IPS-NIHi7 (cell line): ENCODE measurements at regions not wholly inside any gene's neighbourhood (a gene's known extent, or its start where the extent isn't known, plus 50 kb on each side); places are given as distances from the start of the nearest gene placed in this dataset.

ENCODE experiments used
- DNase-seq: peaks from one replicate; pipeline ENCODE4 v3.0.0; 2012; ENCODE audit warnings: mixed read lengths; ENCODE audit errors: extremely low spot score

GRCh38 chr4:38560340-38560739 is 103.7 kb upstream of the KLF3 start:
- DNase-seq: no peak

GRCh38 chr4:38560768-38561558 is 103.0 kb upstream of the KLF3 start:
- DNase-seq: no peak

DNA sequence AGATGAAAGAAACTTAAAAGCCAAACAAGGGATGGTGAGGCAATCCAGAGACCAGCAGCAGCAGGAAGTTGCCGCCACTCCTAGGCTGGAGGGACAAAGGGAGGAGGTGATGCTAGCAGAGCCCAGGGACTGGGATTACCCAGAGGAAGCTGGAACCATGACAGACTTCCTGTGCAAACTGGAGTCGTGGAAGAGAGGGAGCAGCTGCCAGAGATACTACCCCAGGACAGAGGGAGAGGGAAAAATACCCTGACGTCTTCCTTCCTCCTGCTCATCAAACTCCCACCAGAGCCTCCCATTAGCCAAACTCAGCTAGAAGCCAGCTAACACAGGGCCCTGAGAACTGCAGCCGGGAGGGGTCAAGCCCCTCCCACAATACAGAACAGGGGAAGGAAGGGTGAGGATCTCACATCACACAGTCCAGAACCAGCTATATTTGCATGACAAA is 101.2 kb upstream of the KLF3 start:
- DNase-seq: peak; percentile 41

GRCh38 chr4:38563707-38564495 is 100.1 kb upstream of the KLF3 start:
- no peak for DNase-seq

- no peak for DNase-seq
These were observed 98.5 kb upstream of the KLF3 start for GRCh38 chr4:38565271-38566199.

DNA sequence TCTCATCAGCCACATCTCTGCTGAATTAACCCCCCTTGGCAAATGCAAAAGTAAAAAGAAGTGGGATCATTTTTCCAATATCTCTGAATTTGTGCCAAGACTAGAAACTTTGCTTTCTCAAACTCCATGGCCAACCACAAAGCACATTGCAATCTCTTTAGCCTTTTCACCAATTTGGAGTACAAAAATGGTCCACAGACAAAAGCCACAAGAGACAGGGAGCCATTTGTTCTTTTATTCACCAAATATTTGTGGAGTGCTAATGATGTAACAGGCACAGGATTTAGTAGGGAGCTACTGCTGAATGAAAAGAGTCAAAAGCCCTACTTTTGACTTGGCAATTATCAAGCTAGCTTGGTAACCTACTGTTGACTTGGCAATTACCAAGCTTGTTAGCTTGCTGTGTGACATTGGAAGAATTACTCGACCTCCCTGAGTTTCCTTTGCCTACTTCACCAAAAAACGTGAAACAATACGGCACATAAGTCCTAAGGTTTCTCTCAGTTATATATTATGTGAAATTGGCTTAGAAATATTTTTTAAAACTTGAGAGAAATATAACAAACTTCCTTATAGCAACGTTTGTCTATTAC is 97.1 kb upstream of the KLF3 start:
- no peak for DNase-seq

DNA sequence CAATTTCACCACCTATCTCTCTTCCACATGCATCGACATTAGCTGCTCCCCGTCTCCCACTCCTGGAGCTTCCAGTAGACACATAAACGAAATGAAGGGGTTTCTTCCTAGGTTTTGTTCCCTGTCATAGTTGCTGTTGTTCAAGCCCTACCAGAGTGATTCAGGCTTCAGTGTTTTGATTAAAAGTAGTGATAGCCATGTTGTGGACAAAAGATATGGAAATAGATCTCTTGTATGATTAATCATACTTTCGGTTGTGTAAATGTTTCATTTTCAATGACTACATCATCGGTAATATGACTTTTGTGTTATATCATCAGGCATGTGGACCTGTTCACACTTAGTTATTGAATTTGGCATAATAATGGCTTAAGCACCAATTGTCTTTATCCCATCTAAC is 96.5 kb upstream of the KLF3 start:
- DNase-seq: no peak

GRCh38 chr4:38568768-38569167 is 95.2 kb upstream of the KLF3 start:
- no peak for DNase-seq

DNA sequence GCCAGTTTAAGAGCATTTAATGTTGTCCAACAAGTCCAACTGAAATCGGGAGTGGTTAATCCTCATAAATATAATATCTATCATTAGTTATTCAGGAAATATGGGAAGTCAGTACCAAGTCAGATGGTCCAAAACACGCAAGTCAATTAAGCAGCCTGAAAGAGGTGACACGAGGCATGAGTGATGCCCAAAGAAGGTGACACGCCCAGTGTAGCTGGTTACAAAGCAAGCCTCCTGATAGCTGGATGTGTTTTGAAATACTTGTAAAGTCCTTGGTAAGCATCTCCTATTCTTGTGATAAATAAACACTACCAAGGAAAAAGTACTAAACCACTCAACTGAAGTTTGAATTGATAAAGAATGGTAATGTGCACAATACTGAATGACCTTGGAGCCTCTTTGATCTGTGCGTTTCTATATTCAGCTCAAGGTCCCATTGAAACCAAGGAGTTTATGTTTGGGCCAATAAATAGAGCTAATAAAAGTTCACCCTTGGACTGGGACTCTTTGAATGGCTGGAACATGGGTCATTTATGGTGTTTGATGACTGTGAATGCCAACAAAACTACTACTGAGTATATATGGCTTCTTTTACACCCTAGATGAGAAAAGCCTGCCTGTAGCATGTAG is 93.2 kb upstream of the KLF3 start:
- DNase-seq: no peak

DNA sequence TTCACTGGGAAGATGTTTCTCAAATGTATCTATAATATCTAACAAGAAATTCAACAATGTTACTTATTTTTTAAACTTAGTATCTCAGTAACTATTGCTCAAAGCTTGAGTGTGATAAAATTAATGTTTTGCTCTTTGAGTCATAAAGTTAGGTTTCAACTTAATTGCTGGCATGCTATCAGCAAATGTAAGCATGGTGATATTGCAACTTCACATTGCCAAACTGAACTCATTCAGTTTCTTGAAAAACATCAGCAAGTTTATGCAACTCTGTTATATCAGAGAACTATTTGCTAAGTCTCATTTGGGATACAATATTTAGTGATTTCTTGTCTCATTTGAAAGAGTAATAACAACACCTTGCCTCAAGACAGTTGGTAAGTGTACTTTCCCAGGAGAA is 91.2 kb upstream of the KLF3 start:
- no peak for DNase-seq

- no peak for DNase-seq
These were observed 89.3 kb upstream of the KLF3 start for GRCh38 chr4:38574559-38575333.

- no peak for DNase-seq
These were observed 87.2 kb upstream of the KLF3 start for GRCh38 chr4:38576767-38577166.

GRCh38 chr4:38577462-38577861 is 86.5 kb upstream of the KLF3 start:
- DNase-seq: no peak

DNA sequence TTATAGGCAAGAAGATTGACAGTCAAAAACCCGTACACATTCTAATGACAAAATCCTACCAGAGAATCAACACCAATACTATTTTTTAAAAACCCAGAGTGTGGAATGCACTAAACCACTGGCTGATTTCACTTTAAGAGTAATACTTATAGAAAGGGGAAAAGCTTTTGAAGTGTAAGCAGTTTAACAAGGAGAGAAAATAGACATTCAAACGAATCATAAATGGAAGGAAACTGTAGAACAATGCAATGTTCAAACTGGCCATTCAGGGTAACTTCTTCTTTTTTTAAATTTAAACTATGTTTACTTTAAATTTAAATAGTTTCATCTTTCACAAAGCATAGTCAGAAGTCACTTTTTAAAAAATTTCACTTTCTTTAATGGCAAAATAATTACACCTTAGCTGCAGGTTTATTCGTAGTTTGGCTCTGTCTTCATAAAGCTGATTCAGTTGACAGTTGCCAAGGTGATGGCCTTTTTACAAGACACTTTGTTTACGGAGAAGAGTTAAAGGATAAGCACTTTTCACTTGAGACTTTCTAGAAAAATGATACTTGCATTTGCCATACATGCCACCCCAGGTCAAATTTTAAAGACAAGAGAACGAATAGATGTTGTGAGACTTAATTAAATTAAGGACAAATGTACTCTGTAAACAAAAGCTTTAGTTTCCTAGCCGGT is 82.4 kb upstream of the KLF3 start:
- DNase-seq: no peak

DNA sequence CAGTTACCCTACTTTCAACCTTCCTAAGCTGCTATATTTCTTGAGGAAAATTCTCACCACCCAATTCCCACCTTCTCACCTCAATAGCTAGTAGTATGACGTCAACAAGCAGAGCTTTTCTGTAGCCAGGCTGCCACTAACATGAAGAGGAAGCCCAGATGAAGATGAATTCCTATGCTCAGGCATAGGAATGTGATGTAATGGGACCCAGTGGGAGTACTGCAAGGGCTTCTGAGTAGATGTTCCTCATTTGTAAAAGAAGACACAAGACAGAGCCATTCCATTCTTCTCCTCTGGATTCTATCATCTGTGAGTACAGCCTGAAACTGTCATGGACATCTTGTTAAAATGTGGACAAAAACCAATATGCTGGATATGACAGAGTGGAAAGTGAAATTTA is 81.6 kb upstream of the KLF3 start:
- no peak for DNase-seq

- no peak for DNase-seq
These were observed 81.0 kb upstream of the KLF3 start for GRCh38 chr4:38582889-38583470.

- DNase-seq: no peak
These were observed 78.1 kb upstream of the KLF3 start for GRCh38 chr4:38585871-38586270.

GRCh38 chr4:38587106-38587505 is 76.9 kb upstream of the KLF3 start:
- DNase-seq: no peak

- no peak for DNase-seq
These were observed 74.0 kb upstream of the KLF3 start for GRCh38 chr4:38590046-38590445.
